Ishikawa (cell line): ENCODE measurements at regions not wholly inside any gene's neighbourhood (a gene's known extent, or its start where the extent isn't known, plus 50 kb on each side); places are given as distances from the start of the nearest gene placed in this dataset.

Experiments used
- CREB1 ChIP-seq: IDR thresholded peaks from 2 replicates; pipeline ENCODE4 v1.6.1; 2012; ENCODE audit warnings: low read depth
- EP300 ChIP-seq: IDR thresholded peaks from 2 replicates; pipeline ENCODE4 v1.6.1; 2012; ENCODE audit warnings: borderline replicate concordance
- FOXM1 ChIP-seq: IDR thresholded peaks from 2 replicates; pipeline ENCODE4 v1.6.1; 2012; ENCODE audit warnings: low read depth, borderline replicate concordance
- MAX ChIP-seq: IDR thresholded peaks from 2 replicates; pipeline ENCODE4 v1.6.1; 2012
- RAD21 ChIP-seq: IDR thresholded peaks from 2 replicates; pipeline ENCODE4 v1.6.1; 2012; ENCODE audit warnings: low read depth
- REST ChIP-seq: IDR thresholded peaks from 2 replicates; pipeline ENCODE4 v1.6.1; 2012; ENCODE audit warnings: low read depth, mild to moderate bottlenecking
- TCF12 ChIP-seq: IDR thresholded peaks from 2 replicates; pipeline ENCODE4 v1.6.1; 2012; ENCODE audit warnings: low read depth
- ZBTB7A ChIP-seq: IDR thresholded peaks from 2 replicates; pipeline ENCODE4 v1.6.1; 2012; ENCODE audit warnings: low read depth

- TF ChIP-seq CREB1 (no peak), REST (no peak), FOXM1 (no peak), MAX (no peak), ZBTB7A (no peak), RAD21 (no peak), TCF12 (no peak), EP300 (no peak)
Observed at GRCh38 chr7:118626739-118627138, 402.2 kb downstream of the ANKRD7 start.
